Left hindlimb (tissue), 1 donor: ENCODE measurements at regions not wholly inside any gene's neighbourhood (a gene's known extent, or its start where the extent isn't known, plus 50 kb on each side); places are given as distances from the start of the nearest gene placed in this dataset.

ENCODE experiments used
- DNase-seq: peaks from one replicate; pipeline ENCODE4 v3.0.0-alpha.2; 2018

DNA sequence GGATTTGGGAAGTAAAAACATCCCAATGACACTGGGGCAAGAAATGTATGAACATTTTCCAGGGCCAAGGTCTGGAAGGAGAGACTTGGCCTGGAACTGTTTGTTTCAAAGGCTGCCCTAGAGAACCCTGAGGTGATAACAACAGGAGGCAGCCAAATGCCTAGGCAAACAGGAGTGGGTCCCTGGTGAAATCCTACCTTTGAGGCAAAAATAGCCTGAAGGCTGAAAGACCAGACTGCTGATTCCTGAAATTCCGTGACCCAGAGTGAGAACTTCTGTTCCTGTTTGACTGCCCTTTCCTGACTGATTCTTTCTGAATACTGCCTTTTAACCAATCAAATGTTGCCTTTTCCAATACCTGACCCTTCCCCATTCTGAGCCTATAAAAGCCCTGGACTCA lies 196.4 kb downstream of the NSUN3 start:
- DNase-seq = no peak

DNA sequence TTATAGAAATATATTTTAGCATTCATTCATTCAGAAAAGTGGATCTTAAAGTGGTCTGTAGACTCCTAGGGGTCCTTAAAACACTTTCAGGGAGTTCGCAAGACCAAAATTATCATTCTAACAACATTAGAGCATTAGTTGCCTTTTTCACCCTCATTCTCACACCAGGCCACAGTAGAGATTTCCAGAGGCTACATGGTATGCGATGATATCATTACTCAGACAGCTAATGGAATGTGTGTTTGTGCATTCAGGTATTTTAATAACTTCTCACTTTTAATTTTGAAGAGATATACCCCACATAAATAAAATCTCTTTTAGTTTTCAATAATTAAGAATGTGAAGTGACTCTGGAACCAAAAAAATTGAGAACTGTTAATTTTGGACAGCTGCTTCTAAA lies 206.9 kb downstream of the NSUN3 start:
- DNase-seq = no peak

DNA sequence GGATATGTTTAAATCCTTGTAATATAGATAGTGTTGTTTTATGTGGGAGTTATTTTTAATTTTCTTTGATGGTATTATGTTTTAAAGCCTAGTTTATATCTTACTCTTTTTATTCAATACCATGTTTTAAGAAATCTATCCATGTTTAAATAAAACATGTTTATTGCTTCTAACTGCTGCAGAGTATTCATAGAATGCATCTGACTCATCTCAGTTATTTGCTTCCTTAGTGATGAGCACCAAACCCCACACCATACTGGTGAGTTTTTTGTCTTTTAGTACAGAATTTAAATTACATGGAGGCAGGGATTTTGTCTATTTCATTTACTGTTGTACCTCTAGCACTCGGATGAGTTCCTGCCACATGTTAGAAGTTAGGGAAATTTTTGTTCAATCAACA lies 209.2 kb downstream of the NSUN3 start:
- DNase-seq = no peak

DNA sequence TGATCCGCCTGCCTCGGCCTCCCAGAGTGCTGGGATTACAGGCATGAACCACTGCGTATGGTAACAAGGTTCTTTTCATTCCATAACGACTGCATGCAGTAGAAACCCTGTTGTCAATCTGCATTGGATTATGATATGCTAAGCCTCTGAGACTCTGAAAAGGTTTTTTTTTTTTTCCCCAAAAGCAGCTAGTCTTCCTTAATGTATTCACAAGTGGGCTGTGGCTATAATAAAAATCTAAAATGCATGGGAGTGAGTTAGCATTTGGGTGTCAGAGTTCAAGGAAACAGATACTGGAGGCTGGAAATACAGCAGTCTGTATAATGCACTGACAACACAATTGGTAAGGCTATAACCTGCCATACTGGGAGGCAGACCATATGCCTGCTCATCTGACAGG lies 218.1 kb downstream of the NSUN3 start:
- no peak for DNase-seq

DNA sequence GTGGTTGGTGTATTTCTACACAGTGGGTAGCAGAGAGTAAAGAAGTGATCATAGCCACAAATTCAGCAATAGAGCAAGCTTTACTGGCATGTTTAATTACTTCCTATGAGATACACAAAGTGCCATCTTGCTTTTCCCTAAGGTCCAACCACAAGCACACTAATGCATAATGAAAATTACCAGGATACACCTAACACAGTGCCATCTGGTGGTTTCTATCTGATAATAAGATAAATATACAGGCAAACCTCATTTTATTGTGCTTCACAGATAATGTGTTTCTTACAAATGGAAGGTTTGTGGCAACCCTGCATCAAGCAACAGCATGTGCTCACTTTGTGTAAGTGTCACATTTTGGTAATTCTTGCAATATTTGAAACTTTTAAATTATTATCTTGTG lies 223.0 kb downstream of the NSUN3 start:
- DNase-seq = no peak

DNA sequence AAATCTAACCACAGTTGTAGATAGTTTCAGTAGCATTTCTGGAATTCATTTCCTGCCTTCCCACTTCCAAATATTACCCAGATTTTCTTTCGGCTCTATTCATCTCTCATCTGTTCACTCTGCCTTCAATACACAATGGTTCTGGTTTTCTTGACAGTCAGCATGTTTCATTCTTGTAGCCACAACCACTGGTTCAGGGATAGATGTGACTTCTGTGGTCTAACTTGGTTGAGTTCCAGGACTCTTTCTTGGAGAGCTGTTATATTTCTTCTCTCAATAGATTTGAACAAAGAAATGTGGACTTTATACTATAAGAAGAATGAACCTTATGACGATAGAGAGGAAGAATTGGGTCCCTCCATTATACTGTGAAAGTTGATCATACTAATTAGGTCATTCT lies 228.8 kb downstream of the NSUN3 start:
- DNase-seq = no peak

DNA sequence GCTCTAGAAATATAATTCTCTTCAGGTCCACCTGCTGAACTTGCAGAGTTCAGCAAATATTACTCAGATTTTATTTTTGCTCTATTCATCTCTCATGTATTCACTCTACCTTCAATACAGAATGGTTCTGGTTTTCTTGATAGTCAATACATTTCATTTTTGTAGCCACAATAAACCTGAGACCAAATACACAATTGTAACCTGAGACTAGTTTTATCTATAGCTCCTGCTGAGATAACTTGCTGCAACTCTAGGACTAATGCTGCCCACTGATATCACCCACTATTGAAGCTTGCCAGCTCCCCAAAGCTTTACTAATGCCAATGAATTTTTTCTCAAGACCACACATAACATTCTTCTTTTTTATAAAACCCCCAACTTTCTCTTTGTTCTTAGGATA lies 229.3 kb downstream of the NSUN3 start:
- no peak for DNase-seq

DNA sequence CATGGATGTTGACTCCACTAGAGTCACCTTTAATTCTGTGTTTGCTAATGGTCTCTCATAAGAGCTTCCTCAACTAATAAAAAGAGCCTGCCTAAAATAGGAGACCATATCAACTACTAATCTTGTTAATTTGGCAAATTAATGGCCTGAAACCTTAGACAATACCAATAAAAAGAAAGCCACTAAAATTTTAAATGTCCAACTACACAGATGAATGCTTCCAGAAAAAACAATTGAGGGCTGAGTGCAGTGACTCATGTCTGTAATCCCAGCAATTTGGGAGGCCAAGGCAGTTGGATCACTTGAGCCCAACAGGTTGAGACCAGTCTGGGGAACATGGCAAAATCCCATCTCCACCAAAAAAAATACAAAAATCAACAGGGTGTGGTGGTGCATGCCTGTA lies 230.9 kb downstream of the NSUN3 start:
- no peak for DNase-seq

DNA sequence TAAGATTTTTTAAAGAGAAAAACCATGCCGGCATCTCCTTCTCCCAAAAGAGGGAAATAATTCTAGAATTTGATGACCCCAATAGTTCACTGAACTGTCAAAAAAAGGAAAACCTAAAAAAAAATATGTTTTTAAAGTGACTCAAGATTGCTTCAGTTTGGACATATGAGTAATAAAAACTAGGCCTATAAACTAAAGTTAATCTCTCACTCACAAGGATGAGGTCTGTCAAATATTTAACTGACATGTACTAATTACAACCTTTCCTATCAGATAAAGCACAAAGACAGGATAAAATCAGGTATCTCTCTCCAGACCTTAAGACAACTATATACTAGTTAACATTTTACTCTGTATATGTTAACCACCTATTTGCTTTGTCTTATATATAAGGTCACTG lies 231.9 kb downstream of the NSUN3 start:
- DNase-seq = no peak

DNA sequence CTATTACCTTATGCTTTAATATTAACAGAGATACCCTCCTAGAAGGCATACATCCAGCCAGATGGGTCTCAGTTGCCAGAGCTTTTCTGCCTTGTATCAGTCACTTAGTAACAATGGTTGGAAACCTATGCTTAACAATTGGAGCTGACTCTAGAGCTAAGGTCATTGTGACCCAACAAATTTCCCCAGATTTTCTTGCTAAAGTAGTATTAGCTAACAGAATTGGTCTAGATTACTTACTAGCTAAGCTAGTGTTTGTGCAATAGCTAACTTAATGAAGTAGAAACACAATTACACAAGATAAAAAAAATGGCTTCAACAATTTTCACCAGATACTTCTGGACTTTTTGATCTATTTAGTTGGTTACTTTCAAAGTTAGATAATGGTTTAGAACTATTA lies 236.9 kb downstream of the NSUN3 start:
- DNase-seq = no peak

DNA sequence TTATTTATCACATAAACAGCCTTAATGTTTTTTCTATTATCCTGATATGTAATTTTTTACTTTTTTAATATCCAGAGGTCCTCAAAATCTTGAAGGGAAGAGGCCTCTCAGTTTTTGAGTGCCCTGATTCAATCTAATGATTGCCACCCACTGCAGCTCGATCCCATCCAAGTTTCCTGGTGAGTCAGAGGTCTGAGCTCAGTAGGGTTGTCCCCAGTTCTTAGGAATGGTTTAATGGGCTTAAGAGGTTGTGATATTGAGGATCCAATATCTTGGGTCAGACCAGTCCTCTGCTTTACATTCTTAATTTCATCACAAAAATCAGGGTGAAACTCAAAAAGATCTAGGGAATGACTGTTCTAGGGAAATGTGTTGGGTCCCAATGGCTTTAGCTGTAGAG lies 238.5 kb downstream of the NSUN3 start:
- no peak for DNase-seq

DNA sequence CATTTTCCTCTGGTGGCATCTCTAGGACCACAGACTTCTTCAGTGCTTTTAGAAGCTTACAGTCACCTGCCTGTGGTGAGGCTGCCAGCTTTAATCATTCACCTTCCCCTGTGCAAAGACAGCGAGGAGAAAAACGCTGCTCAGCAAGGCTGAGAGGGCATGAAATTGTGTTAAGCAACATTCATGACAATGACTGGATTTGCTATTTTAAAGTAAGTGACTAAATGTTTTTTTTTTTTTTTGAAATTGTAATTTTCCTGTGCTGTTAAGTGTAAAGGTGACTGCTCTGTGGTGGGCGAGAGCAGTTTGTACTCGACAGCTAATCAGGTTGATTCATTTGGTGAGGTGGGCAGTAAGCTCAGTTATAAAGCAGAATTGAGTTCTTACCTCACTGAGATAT lies 240.4 kb downstream of the NSUN3 start:
- DNase-seq = no peak

DNA sequence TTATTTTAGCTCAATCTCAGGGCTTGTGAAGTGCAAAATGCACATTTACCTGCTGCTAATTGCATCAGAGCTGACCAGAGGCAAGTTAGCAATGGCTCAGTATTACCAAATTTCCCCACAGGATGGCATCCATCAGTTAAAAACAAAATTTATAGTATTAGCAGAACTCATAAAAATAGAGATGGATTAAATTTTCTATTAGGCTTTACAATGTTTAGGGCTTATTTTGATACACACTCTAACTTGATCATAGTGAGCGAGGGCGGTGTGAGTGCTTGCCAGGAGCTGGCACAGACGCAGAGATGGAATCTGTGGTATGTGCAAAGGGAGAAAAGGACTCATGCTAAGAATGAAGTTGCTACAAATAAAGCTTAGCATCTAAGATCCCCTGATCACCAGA lies 241.0 kb downstream of the NSUN3 start:
- peak; percentile 48 for DNase-seq

DNA sequence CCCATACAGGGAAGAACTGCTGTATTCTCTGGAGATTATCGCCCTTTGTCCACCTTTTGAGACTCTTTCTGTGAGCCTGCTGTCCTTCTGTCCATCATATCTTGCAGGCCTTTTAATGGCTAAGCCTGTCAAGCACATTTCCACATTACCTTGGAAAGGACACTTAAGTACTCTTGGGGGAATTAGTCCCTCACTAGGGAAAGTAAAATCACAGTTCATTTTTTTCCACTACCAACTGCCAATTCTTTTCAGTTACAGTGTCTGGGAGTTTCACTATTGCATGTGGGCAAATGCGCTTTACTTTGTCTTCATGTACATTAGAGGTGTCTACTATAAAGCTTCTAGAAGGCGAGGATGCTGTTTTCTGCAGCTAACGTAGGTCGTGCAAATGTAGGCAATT lies 242.1 kb downstream of the NSUN3 start:
- DNase-seq = no peak

DNA sequence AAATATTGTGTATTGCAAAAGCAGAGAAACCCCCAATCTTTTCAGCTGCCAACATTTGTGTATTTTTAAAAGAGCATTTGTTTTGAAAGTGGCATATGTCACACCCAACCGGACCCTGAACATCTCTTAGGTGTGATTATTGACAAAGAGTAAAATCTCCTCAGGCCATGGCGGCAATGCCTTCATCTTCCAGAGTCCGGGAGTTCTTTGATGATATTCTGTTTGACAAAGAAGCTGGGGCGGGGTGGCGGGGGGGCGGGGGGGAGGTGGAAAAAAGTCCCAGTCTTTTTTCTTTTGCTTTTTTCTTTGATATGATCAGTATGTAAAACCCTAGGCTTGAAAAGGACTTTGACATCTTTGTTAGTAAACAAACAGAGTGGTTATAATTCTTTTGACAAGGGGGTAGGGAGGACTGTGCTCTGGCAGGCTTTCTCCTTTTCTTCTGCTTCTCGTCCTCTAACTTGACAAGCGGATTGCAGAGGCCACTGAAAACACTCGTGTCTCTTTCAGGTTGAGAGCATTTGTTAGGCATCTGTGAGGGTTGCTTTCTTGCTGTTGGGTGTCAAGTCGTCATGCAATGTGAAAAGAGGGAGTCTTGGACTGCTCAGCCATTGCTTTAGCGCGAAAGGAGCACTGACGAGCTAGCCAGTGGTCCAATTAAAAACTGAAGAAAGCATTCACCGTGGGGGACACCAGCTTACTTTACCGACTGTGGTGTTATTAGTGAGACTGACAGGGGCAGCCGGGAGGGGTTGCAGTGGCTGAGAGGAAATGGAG lies 243.2 kb downstream of the NSUN3 start:
- no peak for DNase-seq

DNA sequence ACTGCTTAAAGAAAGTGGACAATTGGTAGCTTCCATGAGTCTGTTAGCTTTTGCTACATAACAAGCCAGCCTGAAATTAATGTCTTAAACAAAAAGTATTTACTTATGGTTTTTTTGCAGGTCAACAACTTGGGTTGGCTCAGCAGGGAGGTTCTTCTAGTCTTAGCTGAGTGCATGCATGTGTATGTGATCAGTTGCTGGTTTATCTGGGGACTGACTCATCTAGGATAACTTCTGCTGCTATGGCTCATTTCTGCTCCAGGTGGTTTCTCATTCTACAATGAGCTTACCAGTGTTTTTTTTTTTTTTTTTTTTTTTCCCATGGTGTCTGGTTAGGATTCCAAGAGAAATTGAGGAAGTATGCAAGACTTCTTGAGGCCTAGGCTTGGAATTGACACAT lies 244.7 kb downstream of the NSUN3 start:
- no peak for DNase-seq

DNA sequence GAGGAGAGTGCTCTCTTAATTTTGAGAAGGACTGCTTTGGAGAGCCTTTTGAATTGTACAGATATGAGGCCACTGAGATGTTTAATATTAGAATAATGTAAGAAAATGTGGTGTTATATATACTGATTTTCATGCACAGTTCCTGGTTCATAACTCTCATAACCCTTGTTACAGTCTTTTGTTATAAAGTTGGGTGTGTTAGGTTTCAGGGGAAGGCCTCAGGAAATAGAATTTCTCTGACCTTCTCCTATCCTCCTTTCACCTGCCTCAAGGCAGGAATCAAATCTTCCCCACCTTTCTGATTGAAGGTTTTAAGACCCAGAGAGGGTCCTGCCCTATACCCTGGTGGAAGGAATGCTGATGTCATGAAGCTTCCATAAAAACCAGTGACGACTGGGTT lies 245.9 kb downstream of the NSUN3 start:
- DNase-seq = no peak

DNA sequence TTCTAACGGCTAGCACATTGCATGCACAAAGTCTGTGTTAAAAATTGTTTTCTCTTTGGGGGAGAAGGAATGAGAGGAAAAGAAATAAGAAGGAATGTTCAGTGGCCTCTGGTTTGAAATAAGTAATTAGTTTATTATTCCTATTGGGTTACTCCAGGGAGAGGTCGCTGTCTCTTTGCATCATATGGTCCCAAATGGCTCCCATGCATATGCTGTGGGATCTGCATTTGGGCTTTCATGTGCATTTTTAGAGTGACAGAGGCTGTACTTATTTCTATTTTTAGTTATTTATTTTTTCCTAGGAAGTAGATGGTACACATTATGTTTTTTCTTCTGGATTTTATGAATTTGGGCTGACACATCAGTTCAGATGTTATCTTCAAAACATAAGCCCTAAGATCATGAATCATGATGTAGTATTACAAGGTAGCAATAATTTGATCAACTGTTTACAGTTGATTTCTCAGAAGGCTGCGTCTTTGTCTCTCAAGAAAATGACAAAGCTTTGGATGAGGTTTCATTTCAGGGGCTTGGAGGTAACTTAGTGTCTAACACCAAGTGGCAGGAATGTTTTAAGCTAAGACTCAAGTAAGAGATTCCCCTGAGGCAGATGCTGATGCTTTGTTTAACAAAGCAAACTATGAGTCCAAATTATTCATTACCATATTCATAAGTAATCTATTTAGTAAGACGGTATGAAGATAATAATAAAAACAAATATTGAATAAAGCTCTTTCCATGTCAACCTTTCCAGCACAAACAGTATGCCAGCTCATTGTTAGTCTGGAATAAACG lies 247.7 kb downstream of the NSUN3 start:
- no peak for DNase-seq

DNA sequence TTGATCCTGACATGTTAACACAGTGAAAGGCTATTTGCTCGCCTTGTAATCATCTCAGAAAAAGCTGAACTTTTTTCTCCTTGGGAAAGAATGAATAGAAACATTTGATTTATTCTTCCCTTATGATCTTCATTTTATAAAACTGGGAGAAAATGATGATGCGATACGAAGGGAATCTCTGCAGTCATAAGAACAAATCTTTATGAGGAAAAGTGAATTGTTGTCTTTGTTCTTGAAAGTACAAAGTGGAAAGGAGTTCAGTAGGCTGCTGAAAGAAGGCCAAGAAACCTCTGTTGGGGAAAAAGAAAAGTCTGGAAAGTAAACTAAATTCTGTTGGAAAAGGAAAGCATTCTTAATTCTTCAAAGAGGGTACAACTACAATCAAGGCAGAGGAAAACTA lies 248.8 kb downstream of the NSUN3 start:
- no peak for DNase-seq

DNA sequence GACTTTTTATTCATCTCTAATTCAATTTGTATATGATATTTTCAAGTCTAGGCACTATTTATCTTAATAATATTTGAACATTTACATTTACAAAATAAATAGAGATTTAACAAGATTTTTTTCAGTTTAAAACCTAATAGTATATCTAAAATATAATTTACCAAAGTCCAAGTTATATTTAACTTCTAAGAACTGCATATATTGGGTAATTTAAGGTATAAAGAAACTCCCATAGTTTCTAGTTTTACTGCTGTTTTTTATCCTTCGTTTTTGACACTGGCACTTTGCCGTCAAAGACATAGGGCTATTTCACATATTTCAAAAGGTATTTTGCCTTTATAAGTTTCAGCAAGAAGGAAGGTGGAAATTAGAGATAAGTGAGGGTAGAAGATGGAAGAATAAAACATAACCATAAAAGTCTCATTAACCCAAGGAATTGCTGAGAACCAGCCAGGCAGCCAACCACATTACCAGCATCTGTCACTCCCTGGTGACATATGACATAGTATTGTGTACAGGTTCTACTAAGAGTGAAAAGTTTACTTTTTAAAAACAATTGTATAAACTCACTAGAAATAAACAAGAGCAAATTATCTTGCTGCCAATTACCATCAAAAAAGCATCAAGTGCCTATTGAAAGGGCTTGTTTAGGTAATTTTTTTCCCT lies 251.5 kb downstream of the NSUN3 start:
- DNase-seq = no peak

DNA sequence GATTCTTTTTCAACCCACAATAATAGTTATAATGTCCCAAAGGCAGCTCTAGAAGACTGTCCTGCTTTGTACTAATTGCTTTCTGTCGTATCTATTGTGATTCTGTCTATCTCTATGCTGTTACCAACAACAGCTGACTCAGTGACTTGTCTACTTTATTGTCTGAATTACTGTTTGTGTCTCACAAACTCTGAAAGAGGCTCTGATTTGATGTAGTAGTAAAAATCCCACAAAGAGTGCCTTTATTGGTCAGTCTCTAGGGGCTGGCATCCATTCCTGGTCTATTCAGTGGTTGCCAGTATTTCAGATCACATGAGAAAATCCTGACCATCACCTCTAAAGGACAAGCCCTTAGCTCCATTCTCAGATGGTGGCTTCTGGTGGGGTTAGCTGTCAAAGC lies 254.2 kb downstream of the NSUN3 start:
- DNase-seq = no peak

DNA sequence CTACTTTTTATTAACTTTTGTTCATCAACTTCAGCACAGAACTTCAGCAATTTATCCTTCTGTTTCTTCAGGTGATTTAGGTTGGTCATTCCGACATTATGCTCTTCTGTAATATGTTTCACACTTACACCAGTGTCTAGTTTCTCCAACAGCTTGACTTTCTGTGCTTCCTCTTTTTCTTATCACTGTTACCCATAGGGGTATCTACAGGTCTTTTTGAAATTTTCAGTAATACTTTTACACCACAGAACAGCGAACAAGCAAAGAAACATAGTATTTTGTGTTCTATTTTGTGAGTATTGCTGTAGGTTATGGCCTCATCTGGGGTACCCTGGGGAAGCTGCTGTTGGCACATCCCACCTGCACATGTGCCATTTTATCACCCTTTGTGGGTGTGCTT lies 260.7 kb downstream of the NSUN3 start:
- DNase-seq = no peak

DNA sequence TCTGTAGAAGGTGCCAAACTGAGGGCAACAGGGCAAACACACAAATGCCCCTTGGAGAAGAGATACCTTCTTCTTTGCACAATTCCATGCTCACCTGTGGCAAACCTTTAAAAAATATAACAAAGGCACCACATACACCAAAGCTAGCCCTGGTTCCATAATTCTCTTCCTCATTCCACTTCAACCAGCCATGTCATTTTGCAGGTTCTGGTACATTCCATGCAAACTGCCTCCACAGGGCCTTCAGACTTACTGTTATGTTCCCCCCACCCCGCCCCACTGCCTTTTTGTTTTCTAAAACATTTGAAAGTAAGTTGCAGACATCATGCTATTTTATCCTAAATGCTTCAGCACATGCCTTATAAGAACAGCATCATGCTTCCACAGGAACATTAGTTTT lies 269.0 kb downstream of the NSUN3 start:
- no peak for DNase-seq
